ENCODE measurements at regions not wholly inside any gene's neighbourhood (a gene's known extent, or its start where the extent isn't known, plus 50 kb on each side); places are given as distances from the start of the nearest gene placed in this dataset.
"Not testable (repeated sequence)": the region's sequence is repeated elsewhere in the genome, so short reads cannot be mapped to it uniquely, and the experiment has no call there.

- DNase-seq (ENCODE audit: low spot score): no peak
Measured at GRCh38 chrX:121169099-121170035, 122.0 kb downstream of the GLUD2 start.

DNA sequence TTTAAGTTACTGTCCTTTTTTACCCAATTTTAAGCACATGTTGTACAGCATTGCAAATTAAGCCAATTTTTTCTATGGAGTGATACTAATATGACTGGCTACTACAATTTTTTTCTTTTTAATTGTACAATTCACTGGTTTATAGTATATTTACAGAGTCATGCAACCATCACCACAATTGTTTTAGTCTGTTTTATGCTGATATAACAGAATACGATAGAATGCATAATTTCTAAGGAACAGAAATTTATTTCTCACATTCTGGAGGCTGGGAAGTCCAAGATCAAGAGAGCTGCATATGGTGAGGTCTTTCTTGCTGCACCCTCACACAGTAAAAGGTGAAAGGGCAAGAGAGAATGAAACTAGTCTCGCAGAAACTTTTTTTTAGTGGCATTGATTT, 125.3 kb downstream of the GLUD2 start:
- no peak for DNase-seq (ENCODE audit: low spot score)

DNA sequence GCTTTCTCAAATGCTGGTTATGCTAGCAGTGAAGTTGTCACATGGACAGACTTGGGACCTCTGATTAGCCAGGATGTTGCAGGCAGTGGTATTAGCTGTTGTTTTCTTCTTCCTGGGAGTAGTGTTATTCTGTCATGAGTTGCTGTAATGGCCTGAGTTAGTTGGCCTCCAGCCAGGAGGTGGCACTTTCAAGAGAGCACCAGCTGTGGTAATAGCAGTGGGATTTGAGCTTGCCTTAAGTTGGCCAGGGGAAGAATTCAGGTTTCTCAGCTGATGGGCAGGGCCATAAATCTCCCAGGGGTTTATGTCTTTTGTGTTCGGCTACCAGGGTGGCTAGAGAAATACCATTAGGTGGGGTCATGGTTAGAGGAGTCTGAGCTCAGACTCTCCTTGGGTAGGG, 132.6 kb downstream of the GLUD2 start:
- no peak for DNase-seq (ENCODE audit: low spot score)

DNA sequence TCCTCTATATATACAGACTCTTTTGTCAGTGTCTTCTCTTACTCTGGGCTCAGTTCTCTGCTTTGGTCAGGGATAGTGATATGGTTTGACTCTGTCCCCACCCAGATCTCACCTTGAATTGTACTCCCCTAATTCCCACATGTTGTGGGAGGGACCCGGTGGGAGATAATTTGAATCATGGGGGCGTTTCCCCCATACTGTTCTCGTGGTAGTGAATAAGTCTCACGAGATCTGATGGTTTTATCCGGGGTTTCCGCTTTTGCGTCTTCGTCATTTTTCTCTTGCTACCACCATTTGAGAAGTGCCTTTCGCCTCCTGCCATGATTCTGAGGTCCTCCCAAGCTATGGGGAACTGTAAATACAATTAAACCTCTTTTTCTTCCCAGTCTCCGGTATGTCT, 144.4 kb downstream of the GLUD2 start:
- no peak for DNase-seq (ENCODE audit: low spot score)

GRCh38 chrX:121195719-121196118, 148.3 kb downstream of the GLUD2 start:
- DNase-seq (ENCODE audit: low spot score): no peak

- DNase-seq (ENCODE audit: low spot score): not testable (repeated sequence)
Measured at GRCh38 chrX:121196872-121197444, 149.5 kb downstream of the GLUD2 start.

- DNase-seq (ENCODE audit: low spot score): no peak
Measured at GRCh38 chrX:121208563-121208962, 161.2 kb downstream of the GLUD2 start.

- DNase-seq (ENCODE audit: low spot score): no peak
Measured at GRCh38 chrX:121216641-121217374, 169.4 kb downstream of the GLUD2 start.

DNA sequence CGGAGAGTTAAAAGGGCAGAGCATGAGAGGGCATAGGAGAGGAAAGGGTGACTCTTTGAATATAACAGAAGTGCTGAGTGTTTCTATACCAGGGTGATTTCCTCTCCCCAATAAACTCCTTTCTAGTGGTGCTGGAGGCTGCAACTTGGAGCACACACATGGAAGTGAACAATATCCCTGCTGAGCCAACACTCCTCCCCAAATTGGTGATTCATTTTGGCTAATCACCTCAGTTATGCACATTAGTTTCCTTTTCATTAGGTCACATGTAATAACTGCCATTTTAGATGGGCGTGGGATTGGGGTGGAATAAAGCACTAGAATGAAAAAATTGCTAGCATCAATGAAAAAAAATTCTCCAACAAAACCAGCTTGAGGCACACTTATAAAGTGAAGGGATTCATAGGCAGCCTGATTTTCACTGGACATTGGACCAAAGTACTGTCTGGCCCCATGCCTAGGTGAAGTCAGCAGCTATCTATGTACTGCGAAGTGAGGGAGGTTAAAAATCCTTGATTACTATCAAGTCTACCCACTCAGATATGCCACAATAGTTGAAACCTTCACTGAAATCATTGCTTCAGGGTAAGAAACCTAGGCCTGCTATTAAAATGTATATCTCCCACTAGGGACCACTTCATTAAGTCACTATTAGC, 174.0 kb downstream of the GLUD2 start:
- DNase-seq (ENCODE audit: low spot score): no peak

GRCh38 chrX:121227888-121228287, 180.5 kb downstream of the GLUD2 start:
- DNase-seq (ENCODE audit: low spot score): no peak

DNA sequence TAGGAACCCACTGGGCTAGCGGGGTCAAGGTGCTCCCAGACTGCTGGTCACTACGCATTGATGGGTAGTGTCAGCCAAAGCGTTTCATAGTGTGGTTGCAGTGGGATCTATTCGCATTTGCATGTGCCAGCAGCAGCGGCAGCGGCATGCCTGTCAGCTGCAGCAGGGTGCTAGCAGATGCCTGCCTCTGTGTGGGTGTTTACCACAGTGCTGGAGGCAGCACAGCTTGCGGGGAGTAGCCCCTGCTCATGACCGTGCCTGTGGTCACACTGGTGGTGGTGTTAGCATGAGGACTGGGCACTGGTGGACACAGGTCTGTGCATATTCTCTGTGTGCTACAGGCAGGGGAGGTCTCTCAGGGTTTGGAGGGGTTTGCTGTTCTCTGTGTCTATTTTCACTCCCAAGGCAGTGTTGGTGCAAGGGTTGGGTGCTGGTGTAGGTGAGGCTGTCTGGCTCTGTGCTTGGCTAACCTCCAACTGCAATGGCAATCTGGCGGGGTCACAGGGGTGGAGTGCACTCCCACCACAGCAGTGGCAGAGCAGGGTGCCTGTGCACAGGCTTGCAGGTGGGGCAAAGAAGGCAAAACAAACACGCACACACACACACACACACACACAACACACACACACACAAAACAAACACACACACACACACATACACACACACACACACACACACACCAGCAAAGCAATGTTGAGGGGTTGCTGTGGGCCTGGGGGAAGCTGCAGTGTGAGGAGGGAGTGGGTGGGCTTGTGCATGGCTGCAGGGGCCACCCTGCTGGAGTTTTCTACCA, 184.4 kb downstream of the GLUD2 start:
- no peak for DNase-seq (ENCODE audit: low spot score)

DNA sequence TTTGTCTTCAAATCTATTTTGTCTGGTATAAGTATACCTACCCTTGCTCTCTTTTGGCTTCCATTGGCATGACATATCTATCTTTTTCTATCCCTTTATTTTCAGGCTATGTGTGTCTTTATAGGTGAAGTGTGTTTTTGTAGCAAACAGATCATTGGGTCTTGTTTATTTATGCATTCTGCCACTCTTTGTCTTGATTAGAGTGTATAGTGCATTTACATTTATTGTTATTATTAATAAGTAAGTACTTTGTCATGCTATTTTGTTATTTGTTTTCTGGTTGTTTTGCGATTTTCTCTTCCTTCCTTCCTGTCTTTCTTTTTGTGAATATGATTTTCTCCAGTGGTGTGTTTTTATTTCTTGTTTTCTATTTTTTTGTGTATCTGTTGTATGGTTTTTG, 188.6 kb downstream of the GLUD2 start:
- no peak for DNase-seq (ENCODE audit: low spot score)

DNA sequence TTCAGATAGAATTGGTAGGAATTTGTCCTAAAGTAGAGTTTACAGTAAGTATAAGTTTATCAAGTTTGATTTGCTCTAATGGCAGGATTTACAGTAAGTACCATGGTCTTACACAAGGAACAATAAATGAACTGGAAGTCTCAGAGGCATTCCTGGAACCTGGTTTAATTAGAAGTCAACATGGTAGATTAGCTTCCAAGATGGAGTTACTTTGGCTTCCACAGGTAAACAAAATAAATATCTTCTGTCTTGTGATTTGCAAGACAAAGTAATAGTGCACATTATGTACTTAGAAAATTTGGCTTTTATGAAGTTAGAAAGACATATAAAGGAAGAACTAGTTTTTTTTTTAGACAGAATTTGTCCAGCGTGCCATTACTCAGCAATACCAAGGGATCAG, 190.7 kb downstream of the GLUD2 start:
- no peak for DNase-seq (ENCODE audit: low spot score)

- no peak for DNase-seq (ENCODE audit: low spot score)
Measured at GRCh38 chrX:121244511-121244910, 197.1 kb downstream of the GLUD2 start.

- DNase-seq (ENCODE audit: low spot score): no peak
Measured at GRCh38 chrX:121245763-121246162, 198.4 kb downstream of the GLUD2 start.

DNA sequence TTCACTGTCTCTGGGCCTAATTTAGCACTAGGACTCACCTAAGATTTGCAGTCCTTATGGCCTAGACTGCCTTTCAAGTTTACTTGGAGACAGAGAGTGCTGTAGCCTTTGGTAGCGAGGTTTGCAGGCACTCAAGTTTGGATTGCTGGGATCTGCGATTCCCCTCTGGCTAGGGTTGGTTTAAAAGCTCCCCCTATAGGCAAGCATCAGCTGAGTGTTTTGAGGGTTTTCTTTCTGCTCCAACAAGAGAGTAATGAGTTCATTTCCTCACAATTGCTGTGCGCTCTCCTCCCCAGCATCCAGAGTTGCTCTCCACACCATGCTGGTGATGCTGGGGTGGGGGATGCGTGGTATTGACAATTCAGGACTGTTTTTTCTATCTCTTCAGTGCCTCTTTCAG, 206.9 kb downstream of the GLUD2 start:
- DNase-seq (ENCODE audit: low spot score): no peak

DNA sequence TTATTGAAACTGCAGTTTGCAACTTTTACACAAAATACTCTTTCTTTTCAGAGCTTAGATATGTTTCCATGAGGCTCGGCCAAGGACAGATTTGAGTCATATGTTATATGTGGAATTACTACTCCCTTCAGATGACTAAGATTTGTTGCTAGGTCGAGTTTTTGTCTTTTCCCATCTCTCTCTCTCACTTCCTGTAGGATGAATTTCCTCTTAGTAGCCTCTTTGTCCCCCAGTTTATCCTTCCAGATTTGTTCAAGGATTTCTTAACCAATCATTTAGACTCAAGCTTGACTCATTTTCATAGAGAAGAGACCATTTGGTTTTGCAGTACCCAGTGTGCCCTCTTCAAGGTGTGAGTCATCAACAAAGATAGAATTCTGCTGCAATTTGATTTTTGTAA, 209.2 kb downstream of the GLUD2 start:
- DNase-seq (ENCODE audit: low spot score): peak; percentile 48

GRCh38 chrX:121258545-121258944, 211.1 kb downstream of the GLUD2 start:
- no peak for DNase-seq (ENCODE audit: low spot score)

GRCh38 chrX:121259170-121259569, 211.8 kb downstream of the GLUD2 start:
- DNase-seq (ENCODE audit: low spot score): no peak

GRCh38 chrX:121260596-121261240, 213.3 kb downstream of the GLUD2 start:
- no peak for DNase-seq (ENCODE audit: low spot score)

GRCh38 chrX:121283921-121284320, 236.5 kb downstream of the GLUD2 start:
- no peak for DNase-seq (ENCODE audit: low spot score)

All from A172 (cell line).